ENCODE measurements at regions not wholly inside any gene's neighbourhood (a gene's known extent, or its start where the extent isn't known, plus 50 kb on each side); places are given as distances from the start of the nearest gene placed in this dataset.

DNA sequence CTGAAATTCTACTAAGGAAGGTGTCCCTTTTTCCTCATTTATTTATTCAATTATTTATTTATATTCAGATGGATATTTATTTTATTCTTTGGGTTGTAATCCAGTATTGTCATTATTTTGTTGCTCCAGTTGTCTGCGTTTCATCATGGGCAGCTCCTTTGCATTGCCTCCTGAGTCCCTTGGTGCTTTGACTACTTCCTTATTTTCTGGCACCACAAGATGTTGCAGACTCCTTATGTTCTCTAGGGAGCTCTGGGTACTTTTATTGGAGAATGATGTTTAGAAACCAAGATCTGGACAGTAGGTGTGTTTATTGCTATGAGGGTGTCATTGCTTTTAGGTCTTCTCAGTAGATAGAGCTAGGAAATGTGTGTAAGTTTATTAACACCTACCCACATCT, 59.9 kb upstream of the ERRFI1 start:
- DNase-seq (ENCODE audit: low read depth in 2 of 2), result no peak

DNA sequence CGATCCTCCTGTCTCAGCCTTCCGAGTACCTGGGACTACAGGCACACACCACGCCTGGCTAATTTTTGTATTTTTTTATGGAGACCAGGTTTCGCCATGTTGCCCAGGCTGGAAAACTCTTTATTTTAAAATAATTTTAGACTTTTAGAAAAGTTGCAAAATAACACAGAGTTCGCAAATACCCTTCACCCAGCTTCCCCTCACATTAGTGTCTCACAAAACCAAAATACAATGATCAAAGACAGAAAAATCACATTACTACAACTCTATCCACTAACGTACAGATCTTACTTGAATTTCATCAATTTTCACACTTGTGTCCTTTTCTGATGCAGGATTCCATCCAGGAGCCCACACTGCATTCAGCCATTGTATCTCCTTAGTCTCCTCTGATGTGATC, 58.8 kb upstream of the ERRFI1 start:
- DNase-seq (ENCODE audit: low read depth in 2 of 2), result no peak

- no peak for DNase-seq (ENCODE audit: low read depth in 2 of 2)
These were observed 57.8 kb upstream of the ERRFI1 start for GRCh38 chr1:8083739-8084484.

- DNase-seq (ENCODE audit: low read depth in 2 of 2), result no peak
These were observed 56.8 kb upstream of the ERRFI1 start for GRCh38 chr1:8082945-8083344.

GRCh38 chr1:8078176-8078671, 52.1 kb upstream of the ERRFI1 start:
- no peak for DNase-seq (ENCODE audit: low read depth in 2 of 2)

DNA sequence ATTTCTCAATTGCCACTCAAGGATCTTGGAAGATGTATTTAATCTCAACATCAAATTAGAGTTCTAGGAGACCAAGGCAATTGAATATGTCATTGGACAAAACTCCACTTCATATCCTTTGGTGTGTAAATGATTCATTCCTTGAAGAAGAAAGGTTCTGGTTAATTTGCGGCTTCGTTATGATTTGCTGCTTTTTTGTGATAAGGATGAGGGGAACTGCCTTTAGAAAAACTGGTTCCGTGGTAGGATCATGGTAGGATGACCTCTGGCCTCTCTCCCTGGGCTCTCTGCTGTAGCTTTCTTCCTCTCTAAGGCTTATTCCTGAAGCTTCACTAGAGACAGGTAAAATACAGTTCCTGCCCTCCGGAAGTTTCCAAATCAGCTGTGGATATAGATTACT, 51.5 kb upstream of the ERRFI1 start:
- no peak for DNase-seq (ENCODE audit: low read depth in 2 of 2)

DNA sequence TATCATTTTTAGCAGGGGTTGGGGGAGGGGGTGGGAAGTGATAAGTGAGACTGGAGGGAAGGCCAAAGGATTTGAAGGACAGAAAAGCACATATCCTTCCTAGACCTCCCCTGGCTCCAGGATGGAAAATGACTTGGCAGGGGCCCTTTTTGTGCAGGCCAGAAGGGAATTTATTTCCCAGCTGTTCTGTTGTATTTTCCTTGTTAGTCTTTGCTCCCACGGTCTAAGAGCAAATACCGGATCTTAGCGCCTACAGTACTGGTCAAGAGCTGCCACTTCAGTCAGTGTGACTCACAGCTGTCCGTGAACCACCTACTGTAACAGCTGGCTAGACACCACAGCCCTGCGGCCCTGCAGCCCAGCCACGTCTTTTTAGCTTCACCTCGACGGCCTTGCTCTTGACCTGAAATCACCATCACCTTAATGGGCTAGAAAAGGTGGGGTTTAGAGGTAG, 51.0 kb upstream of the ERRFI1 start:
- DNase-seq (ENCODE audit: low read depth in 2 of 2), result no peak

DNA sequence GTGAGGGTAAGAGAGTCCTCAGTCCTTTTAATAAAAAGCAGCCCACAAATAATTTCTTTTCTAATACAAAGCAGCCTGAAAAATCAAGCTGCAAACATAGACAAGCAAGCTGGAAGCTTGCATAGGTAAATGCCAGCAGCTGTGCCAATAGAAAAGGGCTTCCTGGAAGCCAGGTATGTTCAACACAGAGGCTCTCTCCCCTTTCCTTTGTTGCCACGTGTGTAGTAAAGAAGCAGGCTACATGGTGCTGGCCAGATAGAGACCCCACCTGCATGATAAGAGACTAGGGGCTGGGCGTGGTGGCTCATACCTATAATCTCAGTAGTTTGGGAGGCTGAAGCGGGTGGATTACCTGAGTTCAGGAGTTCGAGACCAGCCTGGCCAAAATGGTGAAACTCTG, 50.1 kb upstream of the ERRFI1 start:
- no peak for DNase-seq (ENCODE audit: low read depth in 2 of 2)

Data from stimulated activated CD4-positive, alpha-beta T cell treated with anti-CD3 and anti-CD28 coated beads, Interleukin-4, amount 100 ng/mL, for 48 hours (primary cell).